PC-3 (cell line): ENCODE measurements at regions not wholly inside any gene's neighbourhood (a gene's known extent, or its start where the extent isn't known, plus 50 kb on each side); places are given as distances from the start of the nearest gene placed in this dataset.

ENCODE experiments used
- CTCF ChIP-seq: fragments of 300-600 bp; sonication (generic); conservative IDR thresholded peaks from 2 replicates; pipeline ENCODE4 v1.5.1; 2017; ENCODE audit warnings: antibody characterized with exemption, low read depth, mild to moderate bottlenecking, low read length
- EZH2phosphoT487 ChIP-seq: fragments of 300-600 bp; sonication (generic); IDR thresholded peaks from 2 replicates; pipeline ENCODE4 v1.6.1; 2018; ENCODE audit warnings: mild to moderate bottlenecking, antibody characterized with exemption, low read length, borderline replicate concordance

DNA sequence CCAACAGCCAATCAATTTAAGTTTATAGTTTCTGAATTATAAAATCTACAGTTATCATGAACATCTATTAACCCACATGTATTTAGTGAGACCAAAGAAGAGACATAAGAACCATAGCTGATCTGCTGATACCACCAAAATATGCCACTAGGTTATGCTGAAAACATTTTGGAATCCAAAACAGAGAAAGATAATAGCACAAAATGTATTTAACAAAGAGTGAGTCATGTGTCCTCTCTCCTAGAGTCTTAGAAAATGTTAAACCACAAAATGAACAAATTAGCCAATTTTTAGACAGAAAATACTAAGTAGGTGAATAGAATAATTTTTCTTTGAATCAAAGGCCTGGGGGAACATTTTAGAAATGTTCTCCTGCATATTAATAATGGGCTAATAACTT lies 527.5 kb downstream of the GPAM start:
- no peak for TF ChIP-seq CTCF
- no peak for TF ChIP-seq EZH2phosphoT487
